G401 (cell line): ENCODE measurements at regions not wholly inside any gene's neighbourhood (a gene's known extent, or its start where the extent isn't known, plus 50 kb on each side); places are given as distances from the start of the nearest gene placed in this dataset.

Experiments used
- DNase-seq: peaks from one replicate; pipeline ENCODE4 v3.0.0-alpha.2; 2015; ENCODE audit warnings: low spot score
- in situ Hi-C: cut with HindIII; loops from 2 replicates; pipeline ENCODE4 v1.10.0; 2016; ENCODE audit warnings: low sequenced_read_pairs, mixed read lengths

DNA sequence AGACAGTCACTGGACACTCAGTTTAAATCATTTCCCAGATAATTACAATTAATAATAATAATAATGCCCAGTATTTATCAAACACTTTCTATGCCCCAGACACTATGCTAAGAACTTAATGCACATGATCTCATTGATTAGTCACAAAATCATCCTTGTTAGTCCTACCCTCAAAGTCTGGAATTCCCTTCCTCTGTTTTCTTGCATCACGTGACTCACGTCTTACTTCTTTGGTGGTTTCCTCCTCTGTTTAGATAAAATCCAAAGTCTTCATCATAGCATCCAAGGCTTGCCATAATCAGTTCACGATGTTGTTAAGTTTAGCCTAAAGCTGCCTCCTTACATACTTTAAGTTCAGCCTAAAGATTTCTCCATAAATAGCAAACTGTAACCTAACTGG is 471.9 kb downstream of the PMP22 start:
- DNase-seq = no peak
- in situ Hi-C loops = no loop called here

- in situ Hi-C loops = no loop called here
Measured at GRCh38 chr17:14792746-14793145, 472.4 kb downstream of the PMP22 start.

GRCh38 chr17:14791221-14791620 is 473.9 kb downstream of the PMP22 start:
- no peak for DNase-seq
- in situ Hi-C loops = no loop called here

More at GRCh38 chr17:14792746-14793145, 472.4 kb downstream of the PMP22 start:
- DNase-seq = no peak

GRCh38 chr17:14790521-14790920 is 474.6 kb downstream of the PMP22 start:
- in situ Hi-C loops = no loop called here
- DNase-seq = no peak

DNA sequence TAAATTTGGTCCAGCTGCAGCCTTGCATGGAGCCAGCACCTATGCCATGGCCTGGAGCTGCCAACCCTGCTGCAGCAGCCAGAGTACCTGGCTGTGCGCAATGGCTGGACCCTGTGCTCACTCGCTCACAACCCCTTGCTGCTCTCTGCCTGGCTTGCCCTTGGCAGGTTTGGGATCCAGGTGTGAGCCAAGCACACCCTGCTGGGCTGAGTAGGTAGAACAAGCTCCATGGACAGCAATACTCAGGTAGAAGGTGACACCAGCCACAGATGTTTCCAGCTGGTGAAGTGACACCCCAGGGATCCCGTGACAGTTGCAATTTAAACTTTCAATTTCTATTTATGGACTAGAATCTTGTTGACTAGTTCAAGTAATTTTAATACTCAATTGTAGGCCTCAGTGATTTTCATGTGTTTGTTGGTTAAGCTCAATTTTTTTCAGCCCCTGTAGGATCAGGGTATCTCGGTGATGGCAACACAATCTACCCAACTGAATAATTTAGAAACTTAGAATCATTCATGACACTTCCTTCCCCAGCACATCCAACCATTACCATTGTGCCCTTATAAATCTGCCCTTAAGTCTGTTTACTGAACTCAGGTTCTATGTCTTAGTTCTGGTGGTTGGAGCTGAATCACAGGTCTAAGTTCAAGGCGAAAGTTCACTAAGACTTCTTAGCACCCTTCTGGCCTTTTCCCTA is 480.0 kb downstream of the PMP22 start:
- in situ Hi-C loops = no loop called here
- DNase-seq = no peak

- no peak for DNase-seq
- in situ Hi-C loops = no loop called here
Measured at GRCh38 chr17:14781123-14781522, 480.2 kb downstream of the HS3ST3B1 start.

DNA sequence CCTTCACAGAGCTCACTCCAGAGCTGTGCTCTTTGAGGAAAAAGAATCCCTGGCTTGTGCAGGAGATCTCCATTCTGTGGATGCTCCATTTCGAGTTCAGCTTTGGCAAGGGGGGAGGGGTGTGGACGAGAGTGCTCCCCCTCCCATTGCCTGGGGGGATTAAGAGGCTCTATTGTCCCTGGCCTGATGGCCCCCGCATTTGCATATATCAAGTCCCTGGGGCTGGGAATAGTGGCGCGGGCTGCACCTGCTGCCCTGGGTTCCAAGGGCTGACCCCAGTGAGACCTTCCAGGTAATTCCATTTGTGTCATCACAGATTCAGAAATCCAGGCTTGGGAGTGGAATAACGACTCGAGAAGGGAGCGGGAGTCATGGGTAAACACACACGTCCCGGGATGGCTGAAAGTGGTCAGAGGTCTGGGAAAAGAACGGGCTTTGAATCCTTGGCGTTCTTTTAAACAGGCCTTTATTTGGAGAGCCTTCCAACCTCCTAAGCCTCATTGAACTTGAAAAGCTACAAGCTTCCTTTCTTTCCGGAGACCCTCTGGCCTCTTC is 479.3 kb downstream of the HS3ST3B1 start:
- no peak for DNase-seq
- in situ Hi-C loops = no loop called here

DNA sequence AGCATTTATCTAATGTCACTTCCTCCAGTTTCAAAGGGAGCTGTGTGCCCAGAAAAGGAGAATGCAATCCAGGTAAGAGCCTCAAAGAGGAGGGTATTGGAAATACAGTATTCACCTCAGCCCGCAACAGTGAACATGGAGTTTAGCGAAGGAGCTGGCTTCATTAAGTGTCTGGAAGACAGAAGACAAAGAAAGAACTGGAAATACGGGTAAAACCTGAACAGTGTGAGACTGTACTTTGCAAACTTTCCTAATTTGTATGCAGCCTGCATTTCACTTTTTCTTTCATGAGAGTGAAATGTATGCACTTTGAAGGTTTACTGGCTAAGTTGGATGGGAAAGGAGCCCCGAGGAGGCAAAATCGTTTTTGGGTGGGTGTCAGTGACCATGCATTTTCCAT is 478.4 kb downstream of the HS3ST3B1 start:
- in situ Hi-C loops = no loop called here
- no peak for DNase-seq

DNA sequence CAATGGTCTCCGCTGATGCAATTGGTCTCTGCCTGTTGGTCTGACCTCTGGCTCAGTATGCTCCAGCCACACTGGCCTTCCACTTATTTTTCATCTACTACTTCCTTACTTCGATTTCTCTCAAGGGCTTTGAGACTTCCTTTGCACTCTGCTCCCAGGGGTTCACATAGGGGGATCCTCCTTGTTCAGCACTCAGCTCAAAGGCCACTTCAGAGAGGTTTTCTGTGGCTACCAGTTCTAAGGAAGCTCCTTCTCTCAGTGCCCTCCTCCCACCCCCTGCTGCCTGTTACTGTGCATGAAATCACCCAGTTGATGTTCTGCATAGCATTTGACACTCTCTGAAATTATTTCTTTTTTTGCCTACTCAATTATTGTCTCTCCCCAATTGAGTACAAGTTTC is 476.4 kb downstream of the HS3ST3B1 start:
- in situ Hi-C loops = no loop called here
- DNase-seq = no peak

- in situ Hi-C loops = no loop called here
- no peak for DNase-seq
Measured at GRCh38 chr17:14776791-14777190, 475.9 kb downstream of the HS3ST3B1 start.

DNA sequence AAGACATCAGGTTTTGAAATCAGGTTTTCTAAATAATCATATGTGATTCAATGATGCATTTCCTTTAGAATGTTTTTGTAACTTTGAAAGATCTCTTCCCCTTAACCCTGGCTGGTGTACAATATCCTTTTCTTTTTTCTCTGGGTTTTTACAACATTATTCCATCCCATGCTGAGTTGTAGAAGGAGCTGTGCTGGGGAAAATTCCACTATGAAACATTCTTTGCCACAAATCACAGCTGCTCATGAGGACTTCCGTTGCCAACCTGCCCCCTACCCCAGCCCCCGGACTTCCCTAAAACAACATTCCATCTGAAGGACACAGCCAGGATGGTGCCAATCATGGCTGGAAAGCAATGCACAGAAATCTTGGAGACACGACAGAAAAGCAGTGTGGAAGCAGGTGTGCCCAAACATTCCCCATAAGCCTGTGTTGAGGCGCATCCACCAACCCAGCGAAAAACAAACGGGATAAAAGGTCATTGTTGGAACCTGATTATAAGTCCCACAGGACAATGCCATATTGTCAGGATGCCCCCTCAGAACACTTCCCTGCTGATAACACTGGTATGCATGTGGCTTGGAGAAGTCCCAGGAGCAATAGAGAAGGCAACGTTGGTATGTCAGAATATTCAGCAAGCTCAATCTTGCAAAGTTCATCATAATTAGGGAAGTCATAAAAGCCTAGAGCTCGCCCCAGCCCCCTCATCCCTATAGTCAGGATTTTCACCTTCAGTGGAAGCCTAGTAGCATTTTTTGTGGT is 475.0 kb downstream of the HS3ST3B1 start:
- in situ Hi-C loops = no loop called here
- no peak for DNase-seq

GRCh38 chr17:14774774-14775173 is 473.9 kb downstream of the HS3ST3B1 start:
- in situ Hi-C loops = no loop called here
- no peak for DNase-seq

DNA sequence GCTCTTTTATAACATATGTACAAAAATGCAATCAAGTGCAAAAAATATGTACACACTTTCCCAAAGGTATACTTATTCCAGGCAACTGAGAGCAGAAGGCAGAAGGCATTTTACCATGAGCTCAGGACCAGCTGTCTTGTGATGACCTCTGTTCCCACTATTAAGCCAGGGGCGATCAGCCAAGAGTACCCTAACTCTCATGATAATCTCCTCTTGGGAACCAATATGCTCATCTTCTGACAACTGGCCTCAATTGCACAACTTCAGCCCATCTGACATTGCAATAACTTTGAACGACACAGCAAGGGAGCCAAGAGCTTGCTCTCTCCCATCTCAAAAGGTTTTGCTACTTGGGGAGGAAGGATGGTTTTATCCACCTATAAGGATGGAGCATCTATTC is 471.9 kb downstream of the HS3ST3B1 start:
- DNase-seq = no peak
- in situ Hi-C loops = no loop called here

- no peak for DNase-seq
- in situ Hi-C loops = no loop called here
Measured at GRCh38 chr17:14771543-14771942, 470.7 kb downstream of the HS3ST3B1 start.

DNA sequence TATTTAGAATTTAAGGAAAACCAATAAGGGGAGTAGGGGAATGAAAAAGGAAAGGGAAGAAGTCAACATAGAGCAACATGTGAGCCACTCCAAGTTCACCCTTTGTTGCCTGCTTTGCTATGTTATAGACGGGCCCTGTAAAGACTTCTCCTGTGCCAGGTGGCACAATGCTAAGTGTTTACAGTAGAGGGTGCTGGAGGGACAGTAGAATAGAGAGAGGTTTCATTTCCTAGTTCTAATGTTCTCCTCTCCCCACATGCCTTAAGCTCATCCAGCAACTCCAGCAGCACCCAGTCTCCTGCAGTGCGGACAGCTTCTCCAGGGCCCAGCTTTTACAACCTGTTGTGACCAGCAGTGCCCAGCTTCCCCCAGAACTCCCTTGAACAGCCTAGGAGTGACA is 468.0 kb downstream of the HS3ST3B1 start:
- in situ Hi-C loops = no loop called here
- no peak for DNase-seq

GRCh38 chr17:14762736-14763479 is 462.0 kb downstream of the HS3ST3B1 start:
- DNase-seq = no peak
- in situ Hi-C loops = no loop called here

GRCh38 chr17:14760719-14761411 is 460.0 kb downstream of the HS3ST3B1 start:
- DNase-seq = no peak
- in situ Hi-C loops = no loop called here

DNA sequence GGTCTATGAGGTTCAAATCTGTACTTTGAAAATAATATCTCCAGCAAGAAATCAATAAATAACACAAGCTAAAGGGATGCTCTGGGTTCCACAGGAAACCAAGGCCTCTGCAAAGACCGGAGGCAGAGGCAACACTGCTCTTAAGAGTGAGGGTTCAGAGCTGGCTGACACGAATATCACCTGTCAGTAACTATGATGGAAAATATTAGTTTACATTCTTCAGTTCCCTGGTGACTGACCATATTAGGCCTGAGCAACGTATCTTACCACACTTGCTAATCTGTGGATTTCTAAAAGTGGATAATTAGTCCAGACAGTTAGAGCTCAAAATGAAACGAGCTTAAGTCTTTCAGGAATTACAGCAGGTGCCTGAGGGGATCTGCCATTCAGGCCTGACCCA is 459.3 kb downstream of the HS3ST3B1 start:
- no peak for DNase-seq
- in situ Hi-C loops = no loop called here

DNA sequence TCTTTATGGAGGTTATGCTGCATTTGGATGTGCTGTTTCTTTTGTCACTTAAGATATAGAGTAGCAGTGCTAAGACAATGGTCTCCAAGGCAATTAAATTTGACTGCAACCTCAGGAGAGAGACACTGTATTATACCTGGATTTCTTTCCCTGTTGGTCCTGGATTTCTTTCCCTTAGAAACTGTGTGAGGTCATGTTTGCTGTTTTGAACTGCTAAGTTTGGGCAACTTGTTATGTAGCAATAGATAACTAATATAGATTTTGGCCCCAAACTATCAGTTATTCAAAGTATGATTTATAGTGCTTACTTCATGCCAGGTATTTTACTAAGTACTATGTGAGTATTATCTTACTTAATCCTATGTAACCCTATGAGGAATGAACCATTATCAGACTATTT is 458.4 kb downstream of the HS3ST3B1 start:
- DNase-seq = no peak
- in situ Hi-C loops = no loop called here
